MM.1S (cell line): ENCODE measurements at regions not wholly inside any gene's neighbourhood (a gene's known extent, or its start where the extent isn't known, plus 50 kb on each side); places are given as distances from the start of the nearest gene placed in this dataset.

Experiments
- DNase-seq: peaks from one replicate; pipeline ENCODE4 v3.0.0-alpha.2; 2015
- H2AFZ ChIP-seq: fragments of 300-600 bp; sonication (generic); 2 replicates; pipeline ENCODE4 v1.6.0; 2016; ENCODE audit warnings: antibody characterized with exemption, low read length
- H3F3A ChIP-seq: fragments of 300-600 bp; sonication (generic); 2 replicates; pipeline ENCODE4 v1.6.1; 2016; ENCODE audit warnings: mild to moderate bottlenecking, antibody characterized with exemption, low read length, moderate library complexity, mixed read lengths; ENCODE audit not compliant: insufficient read depth
- H3K27ac ChIP-seq: fragments of 300-600 bp; sonication (generic); 2 replicates; pipeline ENCODE4 v1.5.1; 2016; ENCODE audit warnings: mild to moderate bottlenecking, low read length
- H3K27me3 ChIP-seq: fragments of 300-600 bp; sonication (generic); replicated peaks from 2 replicates; pipeline ENCODE4 v1.6.0; 2016; ENCODE audit warnings: low read length; ENCODE audit not compliant: insufficient read depth
- H3K36me3 ChIP-seq: fragments of 300-600 bp; sonication (generic); replicated peaks from 2 replicates; pipeline ENCODE4 v1.6.1; 2016; ENCODE audit warnings: mild to moderate bottlenecking, low read length, mixed read lengths; ENCODE audit not compliant: insufficient read depth
- H3K4me1 ChIP-seq: fragments of 300-600 bp; sonication (generic); 2 replicates; pipeline ENCODE4 v1.6.1; 2016; ENCODE audit warnings: low read length, mixed read lengths
- H3K4me2 ChIP-seq: fragments of 300-600 bp; sonication (generic); 2 replicates; pipeline ENCODE4 v1.6.0; 2016; ENCODE audit warnings: low read depth, low read length
- H3K4me3 ChIP-seq: fragments of 300-600 bp; sonication (generic); 2 replicates; pipeline ENCODE4 v1.5.1; 2016; ENCODE audit warnings: low read length, mixed read lengths
- H3K79me2 ChIP-seq: fragments of 300-600 bp; sonication (generic); 2 replicates; pipeline ENCODE4 v1.6.1; 2016; ENCODE audit warnings: mixed run types, low read length, mixed read lengths
- H3K9ac ChIP-seq: fragments of 300-600 bp; sonication (generic); 2 replicates; pipeline ENCODE4 v1.6.1; 2016; ENCODE audit warnings: low read length, mixed read lengths
- H3K9me2 ChIP-seq: fragments of 300-600 bp; sonication (generic); replicated peaks from 2 replicates; pipeline ENCODE4 v1.6.1; 2016; ENCODE audit warnings: mild to moderate bottlenecking, low read length, mixed read lengths; ENCODE audit not compliant: insufficient read depth
- H3K9me3 ChIP-seq: fragments of 300-600 bp; sonication (generic); replicated peaks from 2 replicates; pipeline ENCODE4 v1.6.1; 2016; ENCODE audit warnings: mild to moderate bottlenecking, low read length, mixed read lengths; ENCODE audit not compliant: insufficient read depth
- H4K20me1 ChIP-seq: fragments of 300-600 bp; sonication (generic); 2 replicates; pipeline ENCODE4 v1.6.1; 2016; ENCODE audit warnings: mild to moderate bottlenecking, low read length, moderate library complexity, mixed read lengths; ENCODE audit not compliant: insufficient read depth
- EZH2 ChIP-seq: fragments of 300-600 bp; sonication (generic); optimal IDR thresholded peaks from 2 replicates; pipeline ENCODE3; 2017; ENCODE audit warnings: low read depth, mild to moderate bottlenecking, antibody characterized with exemption, low read length, mixed read lengths
- EZH2phosphoT487 ChIP-seq: fragments of 300-600 bp; sonication (generic); IDR thresholded peaks from 2 replicates; pipeline ENCODE4 v1.6.1; 2018; ENCODE audit warnings: antibody characterized with exemption, low read length
- TF ChIP-seq, protein P1 (sequence below): fragments of 300-600 bp; sonication (generic); IDR thresholded peaks from 2 replicates; pipeline ENCODE4 v1.5.1; 2016; ENCODE audit warnings: antibody characterized with exemption, low read length, mixed read lengths

GRCh38 chr4:131531087-131531486 lies 1618.0 kb upstream of the PCDH10 start:
- Histone ChIP-seq H3K36me3 (no peaks in the 10 kb centered on the region), H3K27me3 (no peaks in the 10 kb centered on the region), H3K4me2 (no peak overlapping the region), H3F3A (no peaks in the 10 kb centered on the region), H3K9me3 (no peaks in the 10 kb centered on the region), H3K4me3 (no peak overlapping the region), H4K20me1 (no peaks in the 10 kb centered on the region), H3K9me2 (no peaks in the 10 kb centered on the region), H3K4me1 (no peaks in the 10 kb centered on the region), H3K9ac (no peak overlapping the region), H2AFZ (no peak overlapping the region), H3K79me2 (no peaks in the 10 kb centered on the region), H3K27ac (no peak overlapping the region)
- DNase-seq, result no peak
- TF ChIP-seq EZH2 (no peak), EZH2phosphoT487 (no peak)
- TF ChIP-seq, protein P1, sequence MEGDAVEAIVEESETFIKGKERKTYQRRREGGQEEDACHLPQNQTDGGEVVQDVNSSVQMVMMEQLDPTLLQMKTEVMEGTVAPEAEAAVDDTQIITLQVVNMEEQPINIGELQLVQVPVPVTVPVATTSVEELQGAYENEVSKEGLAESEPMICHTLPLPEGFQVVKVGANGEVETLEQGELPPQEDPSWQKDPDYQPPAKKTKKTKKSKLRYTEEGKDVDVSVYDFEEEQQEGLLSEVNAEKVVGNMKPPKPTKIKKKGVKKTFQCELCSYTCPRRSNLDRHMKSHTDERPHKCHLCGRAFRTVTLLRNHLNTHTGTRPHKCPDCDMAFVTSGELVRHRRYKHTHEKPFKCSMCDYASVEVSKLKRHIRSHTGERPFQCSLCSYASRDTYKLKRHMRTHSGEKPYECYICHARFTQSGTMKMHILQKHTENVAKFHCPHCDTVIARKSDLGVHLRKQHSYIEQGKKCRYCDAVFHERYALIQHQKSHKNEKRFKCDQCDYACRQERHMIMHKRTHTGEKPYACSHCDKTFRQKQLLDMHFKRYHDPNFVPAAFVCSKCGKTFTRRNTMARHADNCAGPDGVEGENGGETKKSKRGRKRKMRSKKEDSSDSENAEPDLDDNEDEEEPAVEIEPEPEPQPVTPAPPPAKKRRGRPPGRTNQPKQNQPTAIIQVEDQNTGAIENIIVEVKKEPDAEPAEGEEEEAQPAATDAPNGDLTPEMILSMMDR, result no peak

DNA sequence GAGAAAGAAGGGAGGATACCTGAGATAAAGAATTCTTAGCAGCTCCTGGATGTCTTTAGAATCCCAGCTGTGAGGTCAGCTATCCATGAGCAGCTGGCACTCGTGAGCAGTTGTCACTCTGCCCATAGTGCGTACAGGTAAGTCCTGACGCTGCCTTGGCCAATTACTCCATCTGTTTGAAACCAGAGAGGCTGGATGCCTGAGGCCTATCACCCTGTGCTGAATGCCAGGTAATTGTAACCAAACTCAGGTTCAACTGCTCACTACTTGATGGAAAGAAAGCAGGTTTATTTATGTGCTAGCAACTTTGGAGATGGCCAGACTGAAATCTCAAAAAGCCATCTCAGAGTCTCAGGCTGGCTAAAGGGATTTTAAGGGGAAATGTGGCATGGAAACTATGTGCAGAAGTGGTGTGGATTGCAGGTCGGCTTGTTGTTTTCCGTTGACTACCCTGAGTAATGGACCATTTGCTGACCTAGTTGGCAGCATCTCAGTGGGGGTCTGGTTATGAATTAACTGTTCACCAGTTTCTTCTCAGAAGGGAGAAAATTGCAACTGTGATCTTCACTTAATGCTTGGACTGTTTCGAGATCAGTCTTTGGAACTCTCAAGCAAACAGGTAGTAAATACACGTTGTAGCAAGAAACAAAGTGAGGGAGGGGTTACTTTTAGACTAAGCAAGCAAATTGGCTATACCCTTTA lies 1614.0 kb upstream of the PCDH10 start:
- H2AFZ ChIP-seq, result no peak overlapping the region

DNA sequence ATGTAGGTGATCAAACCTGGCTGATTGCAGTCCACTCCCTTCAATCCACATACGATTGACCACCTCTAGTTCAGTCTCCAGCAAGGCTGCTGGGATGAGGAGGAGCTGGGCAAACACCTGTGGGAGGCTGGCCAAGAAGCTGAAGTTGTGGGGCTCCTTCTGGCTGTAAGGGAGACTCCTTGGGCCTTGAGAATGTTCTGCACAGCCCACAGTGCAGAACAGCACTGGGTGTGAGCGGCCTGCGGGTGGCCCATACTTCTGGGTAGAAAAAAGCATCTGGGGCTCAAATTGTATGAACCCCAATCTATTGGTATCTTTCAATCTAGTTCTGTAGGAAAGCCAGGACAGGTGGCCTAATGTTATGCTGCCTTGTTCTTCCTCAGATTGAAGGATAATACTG lies 1608.8 kb upstream of the PCDH10 start:
- Histone ChIP-seq H3K27ac (no peak overlapping the region), H2AFZ (no peak overlapping the region), H3K9me2 (no peaks in the 10 kb centered on the region), H3F3A (no peaks in the 10 kb centered on the region), H3K9me3 (no peaks in the 10 kb centered on the region), H4K20me1 (no peaks in the 10 kb centered on the region), H3K27me3 (no peaks in the 10 kb centered on the region), H3K4me3 (no peak overlapping the region), H3K36me3 (no peaks in the 10 kb centered on the region), H3K9ac (no peak overlapping the region), H3K4me1 (no peaks in the 10 kb centered on the region), H3K4me2 (no peak overlapping the region), H3K79me2 (no peaks in the 10 kb centered on the region)
- no peak for TF ChIP-seq EZH2phosphoT487
- no peak for DNase-seq

More for the DNA sequence above, 1614.0 kb upstream of the PCDH10 start:
- H3K4me2 ChIP-seq, result no peak overlapping the region
- TF ChIP-seq EZH2, result no peak
- TF ChIP-seq, protein P1, result no peak
- no peak for TF ChIP-seq EZH2phosphoT487
- H3K27me3 ChIP-seq, result no peaks in the 10 kb centered on the region
- DNase-seq, result no peak
- no peak overlapping the region for H3K4me3 ChIP-seq
- no peak overlapping the region for H3K9ac ChIP-seq
- H3K36me3 ChIP-seq, result no peaks in the 10 kb centered on the region
- H3K27ac ChIP-seq, result no peak overlapping the region
- H3K9me3 ChIP-seq, result no peaks in the 10 kb centered on the region
- no peaks in the 10 kb centered on the region for H3F3A ChIP-seq
- no peaks in the 10 kb centered on the region for H3K79me2 ChIP-seq
- no peaks in the 10 kb centered on the region for H3K9me2 ChIP-seq
- no peaks in the 10 kb centered on the region for H4K20me1 ChIP-seq
- no peaks in the 10 kb centered on the region for H3K4me1 ChIP-seq

DNA sequence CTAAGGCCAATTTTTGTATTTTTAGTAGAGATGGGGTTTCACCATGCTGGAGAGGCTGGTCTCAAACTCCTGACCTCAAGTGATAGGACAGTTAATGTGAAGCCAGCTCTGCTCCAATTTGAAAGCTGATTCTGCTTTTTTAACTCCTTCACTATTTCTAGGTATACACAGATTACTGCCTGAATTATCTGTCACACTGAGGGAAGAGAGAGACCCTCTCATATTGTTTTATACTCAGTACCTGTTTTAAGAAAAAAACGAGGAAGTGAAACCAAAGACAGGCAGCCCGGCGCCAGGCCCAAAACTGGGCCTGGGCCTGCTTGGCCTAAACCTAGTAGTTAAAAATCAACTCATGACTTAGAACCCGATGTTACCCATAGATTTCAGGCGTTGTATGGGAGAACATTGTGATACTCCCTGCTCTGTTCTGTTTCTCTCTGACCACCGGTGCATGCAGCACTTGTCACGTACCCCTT lies 1601.5 kb upstream of the PCDH10 start:
- Histone ChIP-seq H3K36me3 (no peaks in the 10 kb centered on the region), H3K27me3 (no peaks in the 10 kb centered on the region), H3K4me1 (peaks cover 5% of the 10 kb centered on the region; the same call in 1 of the 2 replicates), H3K79me2 (no peaks in the 10 kb centered on the region), H2AFZ (peak overlapping the region; percentile 1), H3K9me3 (no peaks in the 10 kb centered on the region), H3K27ac (peak overlapping the region; percentile 52; the same call in 1 of the 2 replicates), H3K9me2 (no peaks in the 10 kb centered on the region), H3K4me2 (peak overlapping the region; percentile 36; the same call in 1 of the 2 replicates), H3K4me3 (no peak overlapping the region), H3K9ac (no peak overlapping the region), H4K20me1 (no peaks in the 10 kb centered on the region), H3F3A (no peaks in the 10 kb centered on the region)
- DNase-seq, result peak; percentile 39
- no peak for TF ChIP-seq EZH2
- TF ChIP-seq, protein P1, result no peak
- TF ChIP-seq EZH2phosphoT487, result no peak
